Activated CD4-positive, alpha-beta T cell treated with anti-CD3 and anti-CD28 coated beads, Interleukin-2, amount 50 U/mL, for 24 hours (primary cell): ENCODE measurements at regions not wholly inside any gene's neighbourhood (a gene's known extent, or its start where the extent isn't known, plus 50 kb on each side); places are given as distances from the start of the nearest gene placed in this dataset.

Source experiments
- DNase-seq, 2 donors: peaks; one replicate each; pipeline ENCODE4 v3.0.0-alpha.2; 2020; ENCODE audit warnings: low read depth in 1 of 2, low spot score in 1 of 2

DNA sequence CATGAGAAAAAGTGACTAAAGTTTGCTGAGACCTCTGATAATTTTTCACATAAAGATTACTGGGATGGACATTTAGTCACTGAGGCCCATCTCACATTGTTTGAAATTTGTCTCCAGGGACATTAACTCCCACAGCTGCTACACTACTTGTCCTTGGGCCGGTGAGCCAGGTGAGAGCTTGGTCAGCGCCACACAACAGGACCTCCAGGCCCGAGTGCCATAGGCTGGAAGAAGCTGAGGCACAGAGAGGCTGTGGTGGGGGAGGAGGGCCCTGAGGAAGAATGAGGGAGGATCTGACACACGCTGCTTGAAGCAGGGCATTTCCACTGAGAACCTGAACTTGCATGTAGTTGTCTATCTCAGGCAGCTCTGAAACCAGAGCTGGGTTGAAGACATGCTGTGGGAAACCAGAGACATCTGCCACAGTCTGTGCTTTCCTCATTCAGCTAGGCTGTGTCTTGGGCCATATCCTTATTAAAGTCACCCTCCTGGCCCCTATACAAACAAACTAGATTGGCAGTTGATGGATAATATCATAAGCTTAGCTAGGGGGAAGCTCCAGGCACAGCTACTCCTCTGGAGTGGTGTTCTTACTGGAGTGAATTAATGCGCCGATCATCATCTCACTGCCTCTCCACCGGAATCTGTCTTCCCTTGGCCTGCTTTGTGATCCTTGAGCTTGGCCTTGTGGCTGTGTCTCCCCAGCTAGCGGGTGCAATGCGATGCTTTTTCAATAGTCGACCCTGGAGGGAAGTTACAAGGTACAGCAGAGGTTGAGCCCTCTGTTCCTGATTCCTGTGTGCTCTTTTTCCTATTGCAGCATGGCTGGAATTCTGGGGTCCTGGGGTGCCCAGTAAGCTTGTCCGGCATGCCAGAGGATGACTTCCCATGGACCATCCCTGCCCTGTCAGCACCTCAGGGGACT, 225.3 kb upstream of the B3GAT1 start:
- no peak for DNase-seq

DNA sequence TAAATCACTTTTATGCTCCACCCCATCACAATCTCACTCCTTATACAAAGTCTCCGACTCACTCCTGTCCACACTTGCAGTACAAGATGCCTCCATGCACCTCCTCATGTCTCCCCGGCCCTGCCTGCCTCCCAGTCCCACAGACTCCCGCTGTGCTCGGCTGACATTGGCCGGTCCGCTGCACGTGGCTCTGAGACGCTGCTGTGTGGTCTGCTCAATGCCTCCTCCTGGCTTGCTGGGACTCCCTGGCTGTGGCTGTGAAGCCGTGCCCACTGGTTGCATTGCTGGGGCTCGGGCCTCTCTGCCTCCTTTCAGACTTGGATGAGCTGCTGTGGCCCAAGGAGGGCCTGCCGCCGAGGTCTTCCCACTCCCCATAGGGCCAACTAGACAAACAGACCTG, 224.0 kb upstream of the B3GAT1 start:
- DNase-seq, result no peak

DNA sequence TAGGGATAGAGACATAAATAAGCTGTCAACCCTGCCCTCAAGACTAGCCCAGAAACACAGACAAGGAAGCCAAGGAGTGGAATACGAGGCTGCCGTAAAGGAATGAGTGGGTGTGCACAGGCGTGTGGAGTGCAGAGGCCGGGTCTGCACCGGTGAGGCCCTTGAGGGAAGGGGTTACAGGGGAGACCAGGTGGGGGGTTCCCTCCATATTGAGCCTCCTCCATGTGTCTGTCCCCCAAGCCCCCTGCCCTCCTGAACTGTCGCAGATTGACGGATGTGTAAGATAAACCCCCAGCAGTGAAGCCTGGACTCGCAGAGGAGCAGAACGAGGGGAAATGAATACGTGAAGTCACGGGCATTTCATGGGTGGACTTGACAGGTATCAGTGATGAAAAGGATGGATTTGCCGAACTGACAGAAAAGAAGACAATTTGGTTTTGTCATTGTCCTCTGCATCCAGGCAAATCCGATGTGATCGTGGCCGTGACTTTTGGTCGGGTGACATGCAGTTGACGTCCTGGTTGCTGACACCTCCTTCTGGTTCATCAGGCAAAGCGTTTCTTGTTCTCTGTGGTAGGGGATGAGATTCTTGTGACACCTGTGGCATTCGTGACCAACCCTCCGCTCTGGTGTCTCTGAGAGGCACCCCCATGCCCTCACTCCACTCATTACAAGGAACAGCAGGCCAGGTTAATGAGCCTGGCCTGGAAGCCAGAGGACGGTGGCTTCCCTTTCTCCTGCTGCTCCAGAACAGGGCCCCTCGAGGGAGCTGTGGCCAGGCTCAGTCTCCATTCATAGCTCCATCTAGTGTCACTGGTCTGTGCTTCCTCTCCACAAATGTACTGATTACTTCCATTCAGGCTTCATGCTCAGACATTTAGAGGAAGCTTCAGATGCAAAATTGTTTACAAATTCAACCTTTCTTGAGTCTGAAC, 223.1 kb upstream of the B3GAT1 start:
- no peak for DNase-seq

DNA sequence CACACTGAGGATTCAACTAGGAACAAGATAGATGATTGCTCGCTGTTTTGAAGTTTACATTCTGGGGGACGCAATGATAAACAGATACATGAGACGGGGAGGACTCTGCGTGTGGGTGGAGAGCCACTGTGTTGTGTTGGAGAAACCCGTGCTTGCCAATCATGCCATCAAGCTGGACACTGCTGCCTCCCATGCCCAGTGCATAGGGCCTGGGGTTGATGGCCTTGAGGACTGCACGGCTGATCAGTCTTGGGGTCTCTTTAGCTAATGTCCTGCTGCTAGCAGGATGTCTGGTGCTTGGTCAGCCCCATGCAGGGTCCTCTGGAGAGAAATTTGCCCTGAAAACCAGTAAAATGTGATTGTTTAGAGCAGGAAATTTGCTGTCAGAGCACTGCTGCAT, 221.2 kb upstream of the B3GAT1 start:
- no peak for DNase-seq

DNA sequence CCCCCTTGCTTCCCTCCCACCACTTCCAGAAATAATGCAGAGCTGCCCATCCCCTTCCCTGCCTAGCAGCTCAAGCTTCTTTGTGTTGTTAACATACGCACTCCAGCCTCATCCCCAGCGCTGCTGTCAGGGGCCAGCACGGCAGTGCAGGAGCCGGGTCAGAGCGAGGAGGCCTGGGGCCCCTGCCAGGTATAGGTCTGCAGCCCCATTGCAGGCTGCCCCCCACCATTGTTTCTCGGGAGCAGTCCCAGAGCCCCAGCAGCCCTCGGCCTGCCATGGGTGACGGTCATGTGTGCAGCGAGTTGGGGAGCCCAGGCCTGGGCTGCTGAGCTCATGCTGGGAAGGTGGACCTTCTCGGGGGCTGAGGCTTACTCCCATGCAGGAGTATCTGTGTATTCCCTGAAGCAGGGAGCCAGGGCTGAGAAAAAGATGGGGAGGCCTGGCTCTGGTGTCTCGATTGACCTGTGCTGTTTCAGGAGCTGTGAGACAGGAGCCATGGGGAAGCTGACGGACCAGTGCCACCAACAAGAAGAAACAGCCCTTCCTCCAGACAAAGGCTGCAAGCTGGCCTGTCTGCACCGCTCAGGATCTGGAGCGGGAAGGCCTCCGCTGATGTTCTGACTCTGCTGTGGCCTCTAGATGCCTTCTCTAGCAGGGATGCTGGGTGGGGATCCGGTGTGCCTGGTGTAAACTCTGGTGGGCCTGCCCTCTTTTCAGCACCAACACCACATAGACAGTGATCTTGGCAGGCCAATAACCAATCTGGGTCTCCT, 220.5 kb upstream of the B3GAT1 start:
- DNase-seq, result no peak

DNA sequence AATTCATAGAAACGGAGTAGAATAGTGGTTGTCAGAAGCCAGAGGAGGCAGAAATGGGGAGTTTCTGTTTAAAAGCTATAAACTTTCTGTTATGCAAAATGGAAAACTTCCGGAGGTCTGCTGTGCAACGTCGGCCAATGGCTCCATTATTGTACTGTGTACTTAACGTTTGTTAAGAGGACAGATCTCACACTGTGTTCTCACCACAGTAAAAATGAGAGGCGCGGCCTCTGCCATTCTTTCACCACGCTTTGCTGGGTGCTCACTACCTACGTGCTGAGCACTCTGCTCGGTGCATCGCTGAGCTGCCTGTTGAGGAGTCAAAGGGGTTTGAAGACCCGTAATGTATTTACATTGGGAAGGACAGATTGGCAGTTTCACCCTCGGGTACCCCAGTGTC, 218.8 kb upstream of the B3GAT1 start:
- DNase-seq, result no peak

DNA sequence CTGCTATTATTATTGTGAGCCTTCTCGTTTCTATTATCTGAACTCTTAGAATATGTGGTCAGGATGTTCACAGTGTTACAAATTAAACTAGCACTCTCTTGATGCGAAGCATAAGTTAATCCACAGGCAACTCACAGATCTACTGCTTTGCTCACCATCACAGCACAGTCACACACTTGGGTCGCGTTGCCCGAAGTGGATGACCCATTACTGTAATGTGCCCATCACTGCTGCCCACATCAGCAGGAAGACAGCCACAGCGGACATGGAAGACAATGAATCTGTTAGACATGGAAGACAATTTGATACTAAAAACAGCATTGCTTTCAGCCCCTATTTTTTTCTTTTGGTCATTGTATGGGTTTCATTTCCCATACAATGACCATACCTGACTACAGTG, 216.4 kb upstream of the B3GAT1 start:
- no peak for DNase-seq

DNA sequence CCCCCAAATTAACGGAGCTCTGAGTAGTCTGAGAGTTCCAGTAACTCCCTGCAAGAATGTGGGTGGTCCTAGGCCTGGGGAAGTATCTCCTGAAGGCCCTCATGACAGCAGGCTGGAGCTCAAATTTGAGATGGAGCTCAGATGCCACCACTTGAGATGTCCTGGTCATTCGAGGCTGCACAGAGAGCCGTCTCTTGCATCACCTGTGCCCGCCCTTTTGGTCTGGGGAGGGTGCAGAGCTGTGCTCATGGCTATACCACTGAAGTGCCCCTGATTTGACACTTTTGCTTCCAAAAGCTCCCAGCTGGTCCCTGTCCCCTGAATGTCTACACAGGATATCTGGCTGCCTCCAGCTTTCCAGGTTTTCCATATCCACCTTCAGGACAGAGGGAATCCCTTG, 214.0 kb upstream of the B3GAT1 start:
- DNase-seq, result no peak

DNA sequence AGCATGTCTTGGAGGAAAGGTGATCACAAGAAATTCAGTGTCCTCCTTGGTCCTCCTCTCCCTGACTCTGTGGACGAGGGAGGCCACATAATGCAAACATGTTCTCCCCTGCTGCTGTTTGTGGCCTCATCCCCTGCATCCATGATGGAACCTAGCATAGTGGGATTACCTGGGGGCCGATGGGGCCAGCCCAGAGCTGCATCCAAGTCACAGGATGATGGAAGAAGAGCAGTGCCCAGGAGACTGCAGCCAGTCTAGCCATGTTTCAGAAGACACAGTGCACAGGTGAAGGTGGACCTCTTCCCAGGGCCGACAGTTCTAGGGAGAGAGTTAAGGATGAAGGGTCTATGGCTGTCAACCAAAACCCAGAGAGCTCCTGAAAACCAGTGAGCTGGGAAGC, 213.6 kb upstream of the B3GAT1 start:
- no peak for DNase-seq

DNA sequence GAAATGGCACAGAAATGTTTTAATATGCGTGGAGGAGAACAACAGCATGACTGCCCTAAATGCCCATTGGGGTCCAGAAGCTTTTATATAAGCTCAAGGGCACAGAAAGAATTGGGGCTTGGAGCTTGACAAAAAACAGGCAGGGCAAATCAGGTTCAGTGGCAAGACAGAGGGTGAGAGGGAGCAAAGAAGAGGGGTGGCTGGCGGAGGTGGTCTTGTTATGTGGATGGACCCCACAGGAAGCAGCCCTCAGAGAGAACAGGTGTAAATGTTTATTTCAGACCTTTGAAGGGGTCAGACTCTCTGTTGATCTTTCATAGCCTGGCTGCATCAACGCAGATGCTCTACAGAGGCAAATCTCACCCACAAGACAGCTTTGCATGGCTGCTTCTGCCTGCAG, 213.1 kb upstream of the B3GAT1 start:
- DNase-seq, result no peak

DNA sequence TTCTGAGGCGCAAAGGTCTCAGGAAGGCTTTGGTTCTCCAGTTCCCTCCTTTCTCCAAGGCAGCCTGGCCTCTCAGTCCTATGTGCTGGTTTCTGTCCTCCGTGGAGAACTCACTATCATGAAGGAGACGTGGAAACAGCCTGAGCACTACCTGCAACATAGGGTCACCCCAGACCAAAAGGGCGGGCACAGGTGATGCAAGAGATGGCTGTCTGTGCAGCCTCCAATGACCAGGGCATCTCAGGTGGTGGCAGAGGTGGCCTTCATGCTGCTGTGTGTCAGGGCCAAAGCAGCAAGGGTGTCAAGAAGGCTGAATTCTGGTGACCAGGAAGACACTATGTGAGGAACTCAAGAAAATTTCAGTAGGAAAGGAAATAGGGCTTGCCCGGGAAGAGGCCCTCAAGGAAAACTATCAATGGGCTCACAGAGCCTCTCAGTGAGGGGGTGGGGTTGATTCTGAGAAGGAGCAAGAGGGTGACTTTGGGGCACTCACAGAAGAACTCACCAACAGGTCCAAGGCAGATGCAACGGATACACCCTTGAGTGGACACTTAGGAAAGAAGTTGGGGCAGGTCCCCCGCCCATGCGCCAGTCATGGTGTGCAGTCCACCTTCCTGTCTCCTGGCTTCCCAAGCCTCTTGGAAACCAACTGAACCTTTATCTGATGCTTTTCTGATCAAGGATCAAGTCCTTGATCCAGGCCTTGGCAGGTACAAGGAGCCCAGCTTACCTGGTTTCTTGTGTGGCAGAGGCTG, 212.3 kb upstream of the B3GAT1 start:
- DNase-seq, result no peak

DNA sequence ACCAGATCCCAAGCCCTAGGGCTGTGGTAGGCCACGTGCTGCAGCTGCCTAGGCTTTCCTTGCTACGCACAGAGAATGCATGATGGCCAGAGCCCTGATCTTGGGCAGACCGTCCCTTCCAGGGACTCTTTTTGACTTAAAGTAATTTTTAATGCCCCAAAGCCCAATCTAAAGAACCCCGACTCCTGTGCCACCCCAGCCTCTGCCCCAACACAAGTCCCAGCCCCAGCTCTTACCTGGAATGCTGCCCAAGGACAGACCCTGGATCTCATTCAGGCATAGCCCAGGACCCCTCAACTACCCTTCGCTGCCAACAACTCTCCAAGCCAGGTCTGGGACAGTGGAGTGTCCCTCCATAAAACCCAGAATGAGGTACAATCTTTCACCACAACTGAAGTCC, 211.7 kb upstream of the B3GAT1 start:
- DNase-seq, result no peak

DNA sequence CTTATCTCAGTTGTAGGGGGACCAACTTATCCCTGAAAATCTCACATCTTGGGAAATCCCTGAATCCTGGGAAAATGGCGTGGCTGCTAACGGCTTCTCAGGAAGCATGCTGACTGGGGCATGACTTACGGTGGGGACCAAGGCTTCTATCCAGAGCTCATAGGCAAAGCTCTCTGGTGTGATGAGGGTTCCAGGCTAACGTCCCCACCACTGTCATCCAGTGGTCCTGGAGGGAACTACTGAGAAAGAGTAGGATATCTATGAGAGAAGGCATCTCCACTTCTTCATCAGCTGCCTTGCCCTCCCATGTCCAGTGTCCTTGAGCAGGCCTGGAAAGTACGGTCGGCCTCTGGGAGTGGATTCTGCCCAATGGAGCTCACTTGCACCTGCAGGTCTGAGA, 210.4 kb upstream of the B3GAT1 start:
- DNase-seq, result no peak

DNA sequence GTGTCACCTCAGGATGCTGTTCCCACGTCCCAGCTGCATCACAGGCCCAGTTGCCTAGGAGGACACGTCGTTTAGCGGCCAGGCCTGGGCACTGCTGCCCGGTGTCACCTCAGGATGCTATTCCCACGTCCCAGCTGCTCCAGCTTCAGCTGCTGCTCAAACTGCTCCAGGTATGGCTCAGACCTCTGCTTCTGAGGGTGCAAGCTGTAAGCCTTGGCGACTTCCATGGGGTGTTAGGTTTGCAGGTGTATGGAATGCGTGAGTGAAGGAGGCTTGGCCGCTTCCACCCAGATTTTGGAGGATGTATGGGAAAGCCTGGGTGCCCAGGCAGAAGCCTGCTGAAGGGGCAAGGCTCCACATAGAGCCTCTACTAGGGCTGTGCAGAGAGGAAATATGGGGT, 205.3 kb upstream of the B3GAT1 start:
- DNase-seq, result no peak

DNA sequence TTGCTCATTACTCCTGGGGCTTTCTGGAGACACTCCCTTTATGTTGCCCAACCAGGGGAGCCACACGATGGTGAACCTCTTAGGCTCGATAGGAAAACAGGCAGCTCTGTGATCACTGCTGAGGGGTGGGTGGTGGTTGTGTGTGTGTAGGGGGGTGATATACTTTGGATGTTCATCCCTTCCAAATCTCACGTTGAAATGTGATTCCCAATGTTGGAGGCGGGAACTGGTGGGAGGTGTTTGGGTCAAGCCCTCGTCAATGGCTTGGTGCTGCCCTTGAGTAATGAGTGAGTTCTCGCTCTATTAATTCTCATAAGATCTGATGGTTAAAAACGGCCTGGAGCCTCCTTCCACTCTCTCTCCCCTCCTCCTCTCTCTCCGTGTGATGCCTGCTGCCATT, 204.0 kb upstream of the B3GAT1 start:
- no peak for DNase-seq

DNA sequence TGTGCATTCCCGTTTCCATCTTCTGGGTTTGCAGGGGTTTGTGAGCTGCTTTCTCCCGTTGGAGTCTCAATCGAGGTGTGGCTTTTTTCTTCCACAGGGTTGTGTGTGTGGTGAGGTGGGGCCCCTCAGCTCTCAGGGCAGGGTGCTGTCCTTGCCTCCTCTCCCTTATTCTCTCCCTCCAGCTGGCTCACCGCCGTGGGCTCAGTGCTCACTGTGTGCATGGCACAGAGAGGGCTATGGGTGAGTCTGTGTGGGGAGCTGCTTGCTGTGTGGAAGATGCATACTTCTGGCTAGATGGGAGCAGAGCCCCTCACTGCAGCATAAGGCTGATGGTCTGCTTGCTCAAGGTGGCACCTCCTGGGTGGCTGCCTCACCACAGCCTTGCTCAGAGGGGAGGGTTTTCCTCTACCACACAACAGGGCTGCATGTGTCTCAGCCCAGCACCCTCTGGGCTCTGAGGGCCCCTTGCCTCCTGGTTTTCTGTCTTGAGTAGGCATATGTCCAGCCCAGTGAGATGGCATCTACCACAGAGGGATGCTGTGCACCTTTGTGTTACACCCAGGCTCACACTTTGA, 203.1 kb upstream of the B3GAT1 start:
- DNase-seq, result no peak

DNA sequence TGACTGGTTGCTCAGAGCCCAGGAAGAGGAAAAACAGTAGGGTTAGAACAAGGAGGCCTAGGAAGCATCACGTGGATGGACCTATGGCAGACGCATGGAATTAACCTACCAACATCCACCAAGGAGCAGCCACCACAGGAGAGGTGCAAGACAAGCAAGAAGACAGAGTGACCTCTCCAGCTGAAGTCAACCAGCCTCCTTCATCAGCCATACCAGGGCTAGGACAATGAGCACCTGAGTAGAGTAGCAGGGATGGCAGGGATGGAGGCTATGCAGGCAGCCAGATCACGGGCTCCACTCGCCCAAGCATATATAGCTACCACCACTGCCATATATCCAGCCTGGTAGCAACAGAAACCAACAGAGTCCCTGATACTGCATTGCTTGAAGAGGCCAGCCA, 202.1 kb upstream of the B3GAT1 start:
- no peak for DNase-seq

DNA sequence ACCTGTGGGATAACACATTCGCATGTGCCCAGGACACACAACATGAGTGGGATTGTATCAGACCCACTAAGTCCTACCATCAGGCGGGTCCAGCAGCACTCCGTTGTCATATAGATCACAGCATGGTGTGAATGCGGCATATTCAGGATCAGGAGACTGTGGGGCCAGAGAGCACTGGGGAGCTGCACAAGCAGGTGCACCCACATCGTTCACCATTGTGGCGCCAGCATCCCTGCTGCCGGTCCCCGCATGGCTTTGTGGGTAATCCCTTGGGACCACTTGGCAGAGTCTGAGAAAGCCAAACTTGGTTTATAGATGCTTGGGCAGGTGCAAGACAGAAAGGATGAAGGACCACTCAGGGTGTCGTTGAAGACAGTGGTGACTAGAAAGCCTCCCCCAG, 201.6 kb upstream of the B3GAT1 start:
- no peak for DNase-seq

DNA sequence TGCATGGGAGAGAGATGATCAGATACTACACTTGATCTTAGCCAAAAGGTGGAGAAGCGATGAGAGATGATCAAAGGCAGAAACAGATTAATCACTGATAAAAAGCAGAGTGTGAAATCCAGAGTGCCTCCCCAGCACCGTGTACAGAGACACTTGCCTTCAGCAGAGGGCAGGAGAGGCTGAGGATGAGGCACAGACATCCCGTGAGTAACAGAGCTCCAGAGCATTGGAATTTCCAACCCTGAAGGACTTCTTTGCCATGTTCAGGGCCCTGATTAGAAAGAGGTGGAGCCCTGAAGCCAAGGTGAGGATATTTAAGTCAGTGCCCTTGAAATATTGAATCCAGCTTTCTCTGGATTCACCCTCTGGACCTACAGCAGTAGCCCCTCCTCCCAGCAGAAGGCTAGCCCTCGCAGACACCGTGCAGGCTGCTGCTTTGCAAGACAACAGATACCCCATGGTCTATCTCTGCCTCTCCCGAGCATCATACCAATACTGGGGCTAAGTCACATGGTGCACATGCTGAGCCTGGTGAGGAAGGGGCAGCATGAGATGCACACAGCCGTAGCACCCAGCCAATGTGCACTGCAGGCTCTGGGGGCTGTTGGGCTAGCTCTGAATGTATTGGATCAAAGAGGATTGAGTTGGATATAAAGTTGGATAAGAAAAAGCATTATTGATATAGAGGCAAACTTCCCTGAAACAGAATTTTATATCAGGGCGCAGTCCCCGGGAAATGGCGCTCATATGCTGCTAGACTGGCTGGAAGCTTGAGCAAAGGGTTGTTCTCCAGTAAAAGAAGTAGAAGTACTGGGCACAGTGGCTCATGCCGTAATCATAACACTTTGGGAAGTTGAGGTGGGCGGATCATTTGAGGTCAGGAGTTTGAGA, 200.3 kb upstream of the B3GAT1 start:
- DNase-seq, result no peak
